ENCODE measurements at regions not wholly inside any gene's neighbourhood (a gene's known extent, or its start where the extent isn't known, plus 50 kb on each side); places are given as distances from the start of the nearest gene placed in this dataset.

DNA sequence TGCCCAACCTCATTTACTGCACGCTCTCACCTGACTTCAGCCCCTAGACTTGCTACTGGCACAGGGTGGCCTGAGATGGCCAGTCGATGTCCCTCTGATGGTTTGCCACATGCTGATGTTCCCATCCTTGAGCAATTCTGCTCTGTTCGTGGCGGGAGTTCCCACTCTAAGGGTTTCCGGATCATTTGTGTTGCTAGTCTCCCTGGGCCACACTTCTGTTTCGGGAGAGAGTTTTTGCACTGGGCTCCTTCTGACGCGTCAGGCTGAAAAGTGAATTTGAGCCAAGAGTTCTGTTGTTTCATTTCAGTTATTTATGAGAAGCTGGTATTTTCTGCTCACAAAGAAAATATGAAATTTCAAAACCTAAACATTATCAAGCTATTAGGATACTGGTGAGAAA, 597.7 kb downstream of the BNC2 start:
- H3K4me3 ChIP-seq (replicated peaks; ENCODE audit: low read depth, low read length): no peak overlapping the region
- TF ChIP-seq, protein P1, sequence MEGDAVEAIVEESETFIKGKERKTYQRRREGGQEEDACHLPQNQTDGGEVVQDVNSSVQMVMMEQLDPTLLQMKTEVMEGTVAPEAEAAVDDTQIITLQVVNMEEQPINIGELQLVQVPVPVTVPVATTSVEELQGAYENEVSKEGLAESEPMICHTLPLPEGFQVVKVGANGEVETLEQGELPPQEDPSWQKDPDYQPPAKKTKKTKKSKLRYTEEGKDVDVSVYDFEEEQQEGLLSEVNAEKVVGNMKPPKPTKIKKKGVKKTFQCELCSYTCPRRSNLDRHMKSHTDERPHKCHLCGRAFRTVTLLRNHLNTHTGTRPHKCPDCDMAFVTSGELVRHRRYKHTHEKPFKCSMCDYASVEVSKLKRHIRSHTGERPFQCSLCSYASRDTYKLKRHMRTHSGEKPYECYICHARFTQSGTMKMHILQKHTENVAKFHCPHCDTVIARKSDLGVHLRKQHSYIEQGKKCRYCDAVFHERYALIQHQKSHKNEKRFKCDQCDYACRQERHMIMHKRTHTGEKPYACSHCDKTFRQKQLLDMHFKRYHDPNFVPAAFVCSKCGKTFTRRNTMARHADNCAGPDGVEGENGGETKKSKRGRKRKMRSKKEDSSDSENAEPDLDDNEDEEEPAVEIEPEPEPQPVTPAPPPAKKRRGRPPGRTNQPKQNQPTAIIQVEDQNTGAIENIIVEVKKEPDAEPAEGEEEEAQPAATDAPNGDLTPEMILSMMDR (IDR thresholded peaks at IDR 0.05; ENCODE audit: low read depth, low read length, missing control alignments): no peak
- no peak for DNase-seq (ENCODE audit: extremely low read depth, low read depth)

DNA sequence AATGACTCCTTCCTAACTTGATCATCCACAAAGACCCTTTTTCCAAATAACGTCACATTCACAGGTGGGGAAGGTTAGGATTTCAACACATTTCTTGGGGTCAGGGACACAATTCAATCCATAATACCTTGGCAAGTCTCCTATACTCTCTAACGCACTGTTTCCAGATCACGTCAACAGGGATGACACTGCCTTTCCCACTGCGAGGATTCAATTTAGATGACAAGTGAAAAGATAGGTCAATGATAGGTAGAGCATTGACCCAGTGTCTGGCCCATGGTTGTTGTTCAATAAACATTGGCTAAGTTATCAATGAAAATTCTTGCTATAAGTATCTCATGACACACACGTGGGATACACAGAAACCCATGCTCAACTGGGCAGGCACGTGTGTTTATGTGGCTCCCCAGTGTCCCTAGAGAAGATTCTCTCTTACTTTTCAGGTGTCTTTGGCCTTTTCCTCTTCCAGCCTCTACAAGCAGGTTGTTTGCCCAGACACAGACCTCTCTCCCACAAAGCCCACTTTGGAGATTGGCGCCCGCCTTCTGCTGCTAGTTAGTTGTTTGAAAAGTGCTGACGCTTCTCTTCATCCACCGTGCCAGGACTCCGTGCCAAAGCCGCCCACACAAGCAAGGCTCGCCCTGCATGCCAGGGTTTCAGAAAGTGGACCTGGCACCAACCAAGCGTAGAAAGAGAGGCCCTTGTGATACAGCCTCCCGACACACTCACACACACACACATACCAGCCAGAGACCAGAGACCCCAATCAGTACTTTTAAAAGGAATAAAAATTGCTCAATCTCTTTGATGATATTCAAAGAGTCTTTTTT, 594.5 kb downstream of the BNC2 start:
- TF ChIP-seq, protein P1 (IDR thresholded peaks at IDR 0.05; ENCODE audit: low read depth, low read length, missing control alignments): no peak
- H3K4me3 ChIP-seq (replicated peaks; ENCODE audit: low read depth, low read length): no peak overlapping the region
- no peak for DNase-seq (ENCODE audit: extremely low read depth, low read depth)

DNA sequence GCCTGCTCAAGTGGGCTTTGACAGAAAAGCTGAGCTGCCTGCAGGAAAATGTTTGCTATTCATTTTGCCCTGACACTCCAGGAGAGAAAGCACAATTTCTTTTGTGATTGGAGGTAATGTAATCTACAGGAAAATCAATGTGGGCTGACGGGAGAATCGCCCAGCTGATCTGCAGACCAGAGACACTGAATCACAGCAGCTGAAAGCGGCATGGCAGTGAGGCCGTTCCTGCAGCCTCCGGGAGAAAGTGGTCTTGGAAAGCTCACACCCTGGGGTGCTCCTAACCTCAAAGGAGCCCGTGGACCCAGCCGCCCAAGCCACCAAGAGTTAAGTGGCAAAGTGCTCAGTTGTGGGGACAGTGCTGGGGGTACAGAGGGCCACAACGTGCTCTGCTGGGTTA, 593.6 kb downstream of the BNC2 start:
- H3K4me3 ChIP-seq (replicated peaks; ENCODE audit: low read depth, low read length): no peak overlapping the region
- TF ChIP-seq, protein P1 (IDR thresholded peaks at IDR 0.05; ENCODE audit: low read depth, low read length, missing control alignments): no peak
- DNase-seq (ENCODE audit: extremely low read depth, low read depth): no peak

DNA sequence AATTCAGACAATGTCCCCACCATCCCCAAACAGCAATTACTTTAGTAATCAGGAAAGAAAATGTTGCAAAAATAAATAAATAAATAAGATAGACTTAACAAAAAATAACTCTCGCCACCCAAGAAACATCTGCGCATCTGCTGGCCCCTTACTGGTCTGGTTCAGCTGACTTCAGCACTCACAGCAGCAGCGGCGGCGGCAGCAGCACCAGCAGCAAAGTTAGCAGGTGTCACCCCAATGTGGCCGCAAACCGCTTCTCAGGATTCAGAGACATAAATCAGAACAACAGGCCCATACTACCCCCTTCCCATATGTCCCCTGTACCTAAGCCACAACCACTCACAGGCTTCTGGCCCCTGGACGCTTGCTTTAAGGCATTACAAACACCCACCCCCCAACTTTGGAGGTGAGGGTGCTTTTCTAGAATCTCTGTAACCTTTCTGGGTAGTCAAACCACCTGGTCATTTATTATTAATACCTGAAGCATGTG, 593.0 kb downstream of the BNC2 start:
- no peak for DNase-seq (ENCODE audit: extremely low read depth, low read depth)
- TF ChIP-seq, protein P1 (IDR thresholded peaks at IDR 0.05; ENCODE audit: low read depth, low read length, missing control alignments): no peak
- no peak overlapping the region for H3K4me3 ChIP-seq (replicated peaks; ENCODE audit: low read depth, low read length)

DNA sequence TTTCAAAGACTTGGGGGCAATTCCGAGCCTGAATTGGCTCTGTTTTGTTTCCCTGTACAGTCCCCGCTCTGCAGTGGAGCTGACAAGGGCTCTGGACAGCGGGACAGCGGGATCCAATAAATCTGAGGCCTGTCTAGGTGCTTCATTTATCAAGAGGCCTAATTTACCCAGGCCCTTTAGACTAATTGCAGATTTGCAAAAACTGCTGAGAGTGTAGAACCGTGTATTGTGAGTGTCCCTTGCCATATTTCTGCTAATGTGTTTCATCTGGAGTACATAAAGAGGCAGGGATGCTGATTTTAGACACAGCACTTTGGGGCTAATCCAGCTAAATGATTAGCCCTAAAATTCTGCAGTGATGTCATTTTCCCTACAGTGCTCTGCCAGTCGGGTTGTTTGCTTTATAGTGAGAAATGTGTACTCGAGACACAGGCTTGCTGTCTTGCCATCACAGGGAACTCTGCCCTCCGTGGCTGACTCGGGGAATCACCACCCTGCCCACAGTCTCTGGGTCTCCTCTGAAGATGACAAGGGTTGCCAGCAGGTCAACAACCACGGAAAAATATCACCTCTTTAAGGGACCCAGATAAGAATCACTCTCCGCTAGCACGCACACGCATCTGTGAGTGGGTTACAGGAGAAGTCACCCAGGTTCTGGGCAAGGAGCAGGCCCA, 592.0 kb downstream of the BNC2 start:
- no peak overlapping the region for H3K4me3 ChIP-seq (replicated peaks; ENCODE audit: low read depth, low read length)
- DNase-seq (ENCODE audit: extremely low read depth, low read depth): no peak
- TF ChIP-seq, protein P1 (IDR thresholded peaks at IDR 0.05; ENCODE audit: low read depth, low read length, missing control alignments): no peak

DNA sequence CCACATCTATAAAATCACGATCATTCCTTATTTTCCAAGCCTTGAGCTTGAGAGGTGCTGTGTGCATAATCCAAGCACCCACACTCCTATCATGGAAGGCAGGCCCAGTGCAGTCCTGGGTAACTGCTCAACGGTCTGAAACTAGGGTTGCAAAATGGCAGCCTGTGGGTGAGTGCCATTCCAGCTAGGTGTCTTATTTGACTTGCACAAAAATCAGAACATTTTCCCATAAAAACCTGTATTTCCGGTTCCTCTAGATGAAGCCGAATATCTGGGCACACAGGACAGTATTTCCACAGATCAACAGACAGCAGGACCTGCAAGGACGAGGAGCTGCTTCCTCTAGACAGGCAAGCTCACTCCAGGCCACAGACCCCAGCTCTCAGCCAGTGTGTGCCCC, 588.8 kb downstream of the BNC2 start:
- DNase-seq (ENCODE audit: extremely low read depth, low read depth): no peak
- no peak overlapping the region for H3K4me3 ChIP-seq (replicated peaks; ENCODE audit: low read depth, low read length)
- TF ChIP-seq, protein P1 (IDR thresholded peaks at IDR 0.05; ENCODE audit: low read depth, low read length, missing control alignments): no peak
